ENCODE measurements at regions not wholly inside any gene's neighbourhood (a gene's known extent, or its start where the extent isn't known, plus 50 kb on each side); places are given as distances from the start of the nearest gene placed in this dataset.

DNA sequence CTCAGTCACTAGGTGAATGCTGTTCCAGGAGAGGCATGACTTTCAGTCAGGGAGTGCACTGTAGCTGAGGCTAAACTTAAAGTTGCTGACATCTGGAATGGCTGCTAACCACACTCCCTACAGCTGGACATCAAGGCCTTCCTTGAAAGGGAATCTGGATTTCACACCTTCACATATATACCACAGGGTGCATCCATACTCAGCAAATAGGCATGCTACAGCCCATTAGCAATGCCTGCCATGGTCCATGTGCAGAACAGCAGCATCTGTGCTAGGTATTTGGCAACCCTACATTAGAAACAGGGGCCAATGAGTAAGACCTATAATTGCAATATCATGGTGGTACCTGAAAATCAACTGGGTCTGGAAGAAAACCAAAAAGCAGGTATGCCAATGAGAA, 74.8 kb downstream of the SNTN start:
- intact Hi-C loops (cut with micrococcal nuclease) = no loop called here
- in situ Hi-C loops (cut with MboI; ENCODE audit: low sequenced_read_pairs) = no loop called here

More for the DNA sequence above, 74.8 kb downstream of the SNTN start:
- no peaks in the 10 kb centered on the region for H3K9me1 ChIP-seq (ENCODE audit: insufficient read depth, low read length)
- no peaks in the 10 kb centered on the region for H4K20me1 ChIP-seq (ENCODE audit: insufficient read depth, low read length)
- DNase-seq (peak; percentile 2), ATAC-seq (ENCODE audit: low read depth) (no peak)
- no peak overlapping the region for H3K27ac ChIP-seq (ENCODE audit: insufficient read depth, low read length)
- H2BK5ac ChIP-seq (ENCODE audit: low read depth, low read length, poor library complexity, severe bottlenecking) = no peak overlapping the region
- H3K9me3 ChIP-seq (ENCODE audit: control insufficient read depth, insufficient read depth, low read length) = no peaks in the 10 kb centered on the region
- no peak overlapping the region for H2AFZ ChIP-seq (replicated peaks; ENCODE audit: low read length, poor library complexity)
- no peak overlapping the region for H3K14ac ChIP-seq (replicated peaks; ENCODE audit: low read depth, low read length)
- H3K4me3 ChIP-seq (ENCODE audit: insufficient read depth, low read depth, low read length) = no peak overlapping the region
- no peak for TF ChIP-seq SMC3 (IDR thresholded peaks at IDR 0.05; ENCODE audit: low read depth, low read length)
- no peak for TF ChIP-seq CHD1 (IDR thresholded peaks at IDR 0.05; ENCODE audit: low read depth, low read length)
- no peak for TF ChIP-seq BHLHE40 (IDR thresholded peaks at IDR 0.05; ENCODE audit: low read depth, low read length)
- TF ChIP-seq RAD21 (IDR thresholded peaks at IDR 0.05; ENCODE audit: low read length) = no peak
- TF ChIP-seq RCOR1 (IDR thresholded peaks at IDR 0.05; ENCODE audit: insufficient replicate concordance, low read length) = no peak
- no peak for TF ChIP-seq RFX5 (IDR thresholded peaks at IDR 0.05; ENCODE audit: low read depth, low read length)
- H3K27me3 ChIP-seq (ENCODE audit: control insufficient read depth, insufficient read depth, low read length) = no peaks in the 10 kb centered on the region; the same call in 1 of the 2 replicates
- no peak overlapping the region for H3K9ac ChIP-seq (ENCODE audit: low read depth, low read length)
- dilution Hi-C loops (cut with HindIII; ENCODE audit: low sequenced_read_pairs, unreplicated experiment) = no loop called here
- CTCF ChIA-PET = no interaction called here
- no peak overlapping the region for H3K4ac ChIP-seq (ENCODE audit: low read depth, low read length)
- H4K5ac ChIP-seq (ENCODE audit: low read depth, low read length) = no peak overlapping the region
- BruUV-seq (replicated peaks) = no TSS peak
- no peak overlapping the region for H2AK9ac ChIP-seq (replicated peaks; ENCODE audit: low read depth, low read length, poor library complexity)
- no peaks in the 10 kb centered on the region for H3K36me3 ChIP-seq (ENCODE audit: control insufficient read depth, insufficient read depth, low read length)
- H4K8ac ChIP-seq (ENCODE audit: low read depth in 2 of 2, low read length in 2 of 2) = no peak overlapping the region
- H2BK120ac ChIP-seq (ENCODE audit: low read depth, low read length) = no peak overlapping the region
- H2AK5ac ChIP-seq (ENCODE audit: low read depth, low read length) = no peak overlapping the region
- no peak overlapping the region for H3K18ac ChIP-seq (ENCODE audit: low read depth, low read length)
- no peak overlapping the region for H3K23ac ChIP-seq (ENCODE audit: low read depth, low read length)
- no peak overlapping the region for H3K56ac ChIP-seq (ENCODE audit: extremely low read depth, insufficient read depth, low read length)
- POLR2A ChIA-PET (ENCODE audit: unreplicated experiment) = no interaction called here
- no peak overlapping the region for H2BK20ac ChIP-seq (ENCODE audit: low read depth, low read length)
- no peaks in the 10 kb centered on the region for H3K79me1 ChIP-seq (ENCODE audit: low read depth in 1 of 2, low read length in 2 of 2)
- H3K4me1 ChIP-seq (ENCODE audit: control insufficient read depth, insufficient read depth, low read length) = peaks cover 4% of the 10 kb centered on the region; the same call in 1 of the 2 replicates
- no peak overlapping the region for H4K91ac ChIP-seq (ENCODE audit: insufficient read depth, low read depth, low read length)
- no peak overlapping the region for H2BK15ac ChIP-seq (ENCODE audit: low read depth, low read length)
- H3K4me2 ChIP-seq (ENCODE audit: low read depth, low read length) = no peak overlapping the region

All from IMR-90 (cell line).